ENCODE measurements at regions not wholly inside any gene's neighbourhood (a gene's known extent, or its start where the extent isn't known, plus 50 kb on each side); places are given as distances from the start of the nearest gene placed in this dataset.

- Histone ChIP-seq H3K79me1 (replicated peaks; ENCODE audit: low read length, poor library complexity, severe bottlenecking) (no peaks in the 10 kb centered on the region), H2BK15ac (ENCODE audit: low read depth, poor library complexity, severe bottlenecking) (no peak overlapping the region), H3K27ac (ENCODE audit: low read length, poor library complexity, severe bottlenecking) (no peak overlapping the region), H3K4me3 (ENCODE audit: insufficient read depth in 1 of 2, low read depth in 1 of 2, low read length in 2 of 2) (no peak overlapping the region), H2AFZ (ENCODE audit: low read depth, low read length) (no peak overlapping the region), H2BK5ac (ENCODE audit: low read depth, low read length, poor library complexity, severe bottlenecking) (no peak overlapping the region), H3K9me3 (ENCODE audit: control insufficient read depth, low read length) (no peaks in the 10 kb centered on the region), H4K91ac (ENCODE audit: low read length) (no peak overlapping the region), H3K4me2 (ENCODE audit: low read length, poor library complexity, severe bottlenecking) (no peak overlapping the region), H3K27me3 (ENCODE audit: control insufficient read depth in 1 of 2, insufficient read depth in 1 of 2, low read length in 2 of 2) (peaks cover 0 to 48% of the 10 kb centered on the region in 2 experiments), H3K4ac (ENCODE audit: low read depth in 1 of 2, low read length in 2 of 2) (no peak overlapping the region), H4K8ac (ENCODE audit: low read length) (no peak overlapping the region), H3K4me1 (ENCODE audit: control insufficient read depth, insufficient read depth, low read depth, low read length) (peaks cover 11% of the 10 kb centered on the region), H3K14ac (ENCODE audit: low read length in 2 of 2) (no peak overlapping the region), H3K9ac (ENCODE audit: low read length) (peak overlapping the region; percentile 90), H2BK12ac (ENCODE audit: low read length in 2 of 2) (no peak overlapping the region), H3K36me3 (ENCODE audit: control insufficient read depth in 1 of 2, insufficient read depth in 2 of 2, low read depth in 1 of 2, low read length in 2 of 2) (no peaks in the 10 kb centered on the region), H2AK5ac (ENCODE audit: low read length, severe bottlenecking) (no peak overlapping the region), H3K18ac (ENCODE audit: low read depth in 1 of 2, low read length in 2 of 2) (no peak overlapping the region), H3K23ac (ENCODE audit: low read length in 2 of 2) (no peak overlapping the region), H2BK120ac (ENCODE audit: low read depth, low read length) (no peak overlapping the region)
- DNase-seq = no peak
Observed at GRCh38 chr2:118222273-118222594, 134.0 kb downstream of the INSIG2 start.

GRCh38 chr2:118221536-118222272 is 133.4 kb downstream of the INSIG2 start:
- H3K18ac ChIP-seq (ENCODE audit: low read depth in 1 of 2, low read length in 2 of 2) = no peak overlapping the region
- 40% methylated on average over 4 of the region's 10 CpGs for WGBS
- no peak overlapping the region for H3K4me3 ChIP-seq (ENCODE audit: insufficient read depth in 1 of 2, low read depth in 1 of 2, low read length in 2 of 2)
- no peak overlapping the region for H2BK12ac ChIP-seq (ENCODE audit: low read length in 2 of 2)
- H2AFZ ChIP-seq (ENCODE audit: low read depth, low read length) = no peak overlapping the region
- H3K14ac ChIP-seq (ENCODE audit: low read length in 2 of 2) = no peak overlapping the region
- DNase-seq = peak; percentile 70
- H2BK120ac ChIP-seq (ENCODE audit: low read depth, low read length) = no peak overlapping the region
- no peaks in the 10 kb centered on the region for H3K36me3 ChIP-seq (ENCODE audit: control insufficient read depth in 1 of 2, insufficient read depth in 2 of 2, low read depth in 1 of 2, low read length in 2 of 2)
- H3K27ac ChIP-seq (ENCODE audit: low read length, poor library complexity, severe bottlenecking) = no peak overlapping the region
- H3K23ac ChIP-seq (ENCODE audit: low read length in 2 of 2) = no peak overlapping the region
- no peak overlapping the region for H4K8ac ChIP-seq (ENCODE audit: low read length)
- no peak overlapping the region for H3K4me2 ChIP-seq (ENCODE audit: low read length, poor library complexity, severe bottlenecking)
- no peak overlapping the region for H2BK15ac ChIP-seq (ENCODE audit: low read depth, poor library complexity, severe bottlenecking)
- no peaks in the 10 kb centered on the region for H3K79me1 ChIP-seq (replicated peaks; ENCODE audit: low read length, poor library complexity, severe bottlenecking)
- H2AK5ac ChIP-seq (ENCODE audit: low read length, severe bottlenecking) = no peak overlapping the region
- H3K9me3 ChIP-seq (ENCODE audit: control insufficient read depth, low read length) = no peaks in the 10 kb centered on the region
- no peak overlapping the region for H4K91ac ChIP-seq (ENCODE audit: low read length)
- peak overlapping the region; percentile 90 for H3K9ac ChIP-seq (ENCODE audit: low read length)
- H2BK5ac ChIP-seq (ENCODE audit: low read depth, low read length, poor library complexity, severe bottlenecking) = no peak overlapping the region
- peaks cover 11% of the 10 kb centered on the region for H3K4me1 ChIP-seq (ENCODE audit: control insufficient read depth, insufficient read depth, low read depth, low read length)
- H3K27me3 ChIP-seq (ENCODE audit: control insufficient read depth in 1 of 2, insufficient read depth in 1 of 2, low read length in 2 of 2) = peaks cover 0 to 45% of the 10 kb centered on the region in 2 experiments
- H3K4ac ChIP-seq (ENCODE audit: low read depth in 1 of 2, low read length in 2 of 2) = no peak overlapping the region

GRCh38 chr2:118219611-118220010 is 131.3 kb downstream of the INSIG2 start:
- H2AK5ac ChIP-seq (ENCODE audit: low read length, severe bottlenecking) = no peak overlapping the region
- H3K14ac ChIP-seq (ENCODE audit: low read length in 2 of 2) = no peak overlapping the region
- H3K4me3 ChIP-seq (ENCODE audit: insufficient read depth in 1 of 2, low read depth in 1 of 2, low read length in 2 of 2) = no peak overlapping the region
- H3K18ac ChIP-seq (ENCODE audit: low read depth in 1 of 2, low read length in 2 of 2) = no peak overlapping the region
- H3K4me1 ChIP-seq (ENCODE audit: control insufficient read depth, insufficient read depth, low read depth, low read length) = peaks cover 10% of the 10 kb centered on the region
- no peak for DNase-seq
- no peaks in the 10 kb centered on the region for H3K36me3 ChIP-seq (ENCODE audit: control insufficient read depth in 1 of 2, insufficient read depth in 2 of 2, low read depth in 1 of 2, low read length in 2 of 2)
- H3K23ac ChIP-seq (ENCODE audit: low read length in 2 of 2) = no peak overlapping the region
- H3K27me3 ChIP-seq (ENCODE audit: control insufficient read depth in 1 of 2, insufficient read depth in 1 of 2, low read length in 2 of 2) = peaks cover 4 to 27% of the 10 kb centered on the region in 2 experiments
- no peak overlapping the region for H2AFZ ChIP-seq (ENCODE audit: low read depth, low read length)
- no peak overlapping the region for H3K9ac ChIP-seq (ENCODE audit: low read length)
- H2BK12ac ChIP-seq (ENCODE audit: low read length in 2 of 2) = no peak overlapping the region
- no peaks in the 10 kb centered on the region for H3K79me1 ChIP-seq (replicated peaks; ENCODE audit: low read length, poor library complexity, severe bottlenecking)
- H2BK15ac ChIP-seq (ENCODE audit: low read depth, poor library complexity, severe bottlenecking) = no peak overlapping the region
- no peaks in the 10 kb centered on the region for H3K9me3 ChIP-seq (ENCODE audit: control insufficient read depth, low read length)
- no peak overlapping the region for H2BK5ac ChIP-seq (ENCODE audit: low read depth, low read length, poor library complexity, severe bottlenecking)
- no peak overlapping the region for H3K27ac ChIP-seq (ENCODE audit: low read length, poor library complexity, severe bottlenecking)
- no peak overlapping the region for H3K4ac ChIP-seq (ENCODE audit: low read depth in 1 of 2, low read length in 2 of 2)
- H4K91ac ChIP-seq (ENCODE audit: low read length) = no peak overlapping the region
- no peak overlapping the region for H4K8ac ChIP-seq (ENCODE audit: low read length)
- H3K4me2 ChIP-seq (ENCODE audit: low read length, poor library complexity, severe bottlenecking) = no peak overlapping the region
- H2BK120ac ChIP-seq (ENCODE audit: low read depth, low read length) = no peak overlapping the region
- no CpG with 5 or more reads among the region's 1 CpG for WGBS

GRCh38 chr2:118216224-118216623 is 128.0 kb downstream of the INSIG2 start:
- no peak overlapping the region for H2BK12ac ChIP-seq (ENCODE audit: low read length in 2 of 2)
- no peak overlapping the region for H3K4me3 ChIP-seq (ENCODE audit: insufficient read depth in 1 of 2, low read depth in 1 of 2, low read length in 2 of 2)

More at GRCh38 chr2:118216224-118216623, 128.0 kb downstream of the INSIG2 start:
- no peak overlapping the region for H2AK5ac ChIP-seq (ENCODE audit: low read length, severe bottlenecking)
- H2BK5ac ChIP-seq (ENCODE audit: low read depth, low read length, poor library complexity, severe bottlenecking) = no peak overlapping the region
- no peaks in the 10 kb centered on the region for H3K36me3 ChIP-seq (ENCODE audit: control insufficient read depth in 1 of 2, insufficient read depth in 2 of 2, low read depth in 1 of 2, low read length in 2 of 2)
- H3K9me3 ChIP-seq (ENCODE audit: control insufficient read depth, low read length) = no peaks in the 10 kb centered on the region
- no peak overlapping the region for H3K4me2 ChIP-seq (ENCODE audit: low read length, poor library complexity, severe bottlenecking)
- H2BK120ac ChIP-seq (ENCODE audit: low read depth, low read length) = no peak overlapping the region
- no peak overlapping the region for H3K18ac ChIP-seq (ENCODE audit: low read depth in 1 of 2, low read length in 2 of 2)
- WGBS = 71% methylated on average over 1 of the region's 3 CpGs
- H3K9ac ChIP-seq (ENCODE audit: low read length) = no peak overlapping the region
- H4K91ac ChIP-seq (ENCODE audit: low read length) = no peak overlapping the region
- H3K79me1 ChIP-seq (replicated peaks; ENCODE audit: low read length, poor library complexity, severe bottlenecking) = no peaks in the 10 kb centered on the region
- no peak overlapping the region for H3K23ac ChIP-seq (ENCODE audit: low read length in 2 of 2)
- H2AFZ ChIP-seq (ENCODE audit: low read depth, low read length) = no peak overlapping the region
- DNase-seq = no peak
- no peak overlapping the region for H3K27ac ChIP-seq (ENCODE audit: low read length, poor library complexity, severe bottlenecking)
- no peak overlapping the region for H2BK15ac ChIP-seq (ENCODE audit: low read depth, poor library complexity, severe bottlenecking)
- H4K8ac ChIP-seq (ENCODE audit: low read length) = no peak overlapping the region
- H3K4ac ChIP-seq (ENCODE audit: low read depth in 1 of 2, low read length in 2 of 2) = no peak overlapping the region
- H3K4me1 ChIP-seq (ENCODE audit: control insufficient read depth, insufficient read depth, low read depth, low read length) = no peaks in the 10 kb centered on the region
- no peak overlapping the region for H3K14ac ChIP-seq (ENCODE audit: low read length in 2 of 2)
- peaks cover under 1 to 4% of the 10 kb centered on the region in 2 experiments for H3K27me3 ChIP-seq (ENCODE audit: control insufficient read depth in 1 of 2, insufficient read depth in 1 of 2, low read length in 2 of 2)
